ENCODE measurements at regions not wholly inside any gene's neighbourhood (a gene's known extent, or its start where the extent isn't known, plus 50 kb on each side); places are given as distances from the start of the nearest gene placed in this dataset.

- no peak for DNase-seq (ENCODE audit: low read depth in 1 of 2, low spot score in 1 of 2)
Observed at GRCh38 chr12:77319166-77319565, 253.8 kb upstream of the E2F7 start.

GRCh38 chr12:77315407-77315806 lies 250.0 kb upstream of the E2F7 start:
- Histone ChIP-seq H3K9me3 (ENCODE audit: low read depth) (no peaks in the 10 kb centered on the region), H3K4me3 (no peak overlapping the region), H3K36me3 (no peaks in the 10 kb centered on the region), H3K4me1 (ENCODE audit: low read depth) (peaks cover 12% of the 10 kb centered on the region), H3K27me3 (no peaks in the 10 kb centered on the region), H3K27ac (no peak overlapping the region)
- no peak for TF ChIP-seq CTCF (IDR thresholded peaks at IDR 0.05; ENCODE audit: low read depth, low read length)
- DNase-seq (ENCODE audit: low read depth in 1 of 2, low spot score in 1 of 2): no peak

More at GRCh38 chr12:77319166-77319565, 253.8 kb upstream of the E2F7 start:
- H3K4me1 ChIP-seq (ENCODE audit: low read depth): peaks cover 8% of the 10 kb centered on the region
- peaks cover 17% of the 10 kb centered on the region for H3K27me3 ChIP-seq
- no peak overlapping the region for H3K4me3 ChIP-seq
- no peaks in the 10 kb centered on the region for H3K9me3 ChIP-seq (ENCODE audit: low read depth)
- no peak for TF ChIP-seq CTCF (IDR thresholded peaks at IDR 0.05; ENCODE audit: low read depth, low read length)
- no peak overlapping the region for H3K27ac ChIP-seq
- no peaks in the 10 kb centered on the region for H3K36me3 ChIP-seq

GRCh38 chr12:77314378-77315052 lies 249.1 kb upstream of the E2F7 start:
- DNase-seq (ENCODE audit: low read depth in 1 of 2, low spot score in 1 of 2): no peak
- no peak overlapping the region for H3K27ac ChIP-seq
- H3K9me3 ChIP-seq (ENCODE audit: low read depth): no peaks in the 10 kb centered on the region
- no peaks in the 10 kb centered on the region for H3K36me3 ChIP-seq
- H3K4me1 ChIP-seq (ENCODE audit: low read depth): peaks cover 12% of the 10 kb centered on the region
- H3K4me3 ChIP-seq: no peak overlapping the region
- TF ChIP-seq CTCF (IDR thresholded peaks at IDR 0.05; ENCODE audit: low read depth, low read length): no peak
- H3K27me3 ChIP-seq: no peaks in the 10 kb centered on the region

GRCh38 chr12:77308056-77308455 lies 242.7 kb upstream of the E2F7 start:
- no peak for TF ChIP-seq CTCF (IDR thresholded peaks at IDR 0.05; ENCODE audit: low read depth, low read length)
- Histone ChIP-seq H3K9me3 (ENCODE audit: low read depth) (no peaks in the 10 kb centered on the region), H3K4me3 (no peak overlapping the region), H3K27ac (peak overlapping the region; percentile 36), H3K27me3 (no peaks in the 10 kb centered on the region), H3K4me1 (ENCODE audit: low read depth) (peaks cover 19% of the 10 kb centered on the region), H3K36me3 (no peaks in the 10 kb centered on the region)
- peak in 1 of 2 donors; percentile 9 for DNase-seq (ENCODE audit: low read depth in 1 of 2, low spot score in 1 of 2)

GRCh38 chr12:77300811-77301210 lies 235.4 kb upstream of the E2F7 start:
- H3K9me3 ChIP-seq (ENCODE audit: low read depth): no peaks in the 10 kb centered on the region
- H3K4me1 ChIP-seq (ENCODE audit: low read depth): no peaks in the 10 kb centered on the region
- no peak for TF ChIP-seq CTCF (IDR thresholded peaks at IDR 0.05; ENCODE audit: low read depth, low read length)
- no peaks in the 10 kb centered on the region for H3K27me3 ChIP-seq
- H3K27ac ChIP-seq: no peak overlapping the region
- no peak overlapping the region for H3K4me3 ChIP-seq
- no peak for DNase-seq (ENCODE audit: low read depth in 1 of 2, low spot score in 1 of 2)
- H3K36me3 ChIP-seq: no peaks in the 10 kb centered on the region

Measured in cardiac muscle cell (in vitro differentiated cells and primary cell).